ENCODE measurements at regions not wholly inside any gene's neighbourhood (a gene's known extent, or its start where the extent isn't known, plus 50 kb on each side); places are given as distances from the start of the nearest gene placed in this dataset.

DNA sequence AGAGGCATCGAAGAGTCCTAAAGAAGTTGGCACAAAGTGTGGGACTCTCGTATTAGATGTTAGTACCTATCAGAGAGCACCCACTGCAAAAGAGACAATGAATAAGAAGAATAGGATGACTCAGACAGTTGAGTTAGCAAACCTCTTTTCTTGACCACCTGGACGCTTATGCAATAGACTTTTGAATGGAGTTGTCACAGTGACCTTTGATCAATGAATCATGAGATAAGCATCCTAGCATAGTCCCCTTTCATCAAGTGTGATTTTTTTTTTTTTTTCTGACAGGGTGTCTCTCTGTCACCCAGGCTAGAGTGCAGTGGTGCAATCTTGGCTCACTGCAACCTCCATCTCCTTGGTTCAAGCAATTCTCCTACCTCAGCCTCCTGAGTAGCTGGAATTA lies 1417.9 kb upstream of the GOT2 start:
- intact Hi-C loops (cut with micrococcal nuclease) = no loop called here
- ChIA-PET CTCF (no interaction called here), POLR2A (no interaction called here)
- Mint-ChIP-seq H3K27me3 (no peaks in the 10 kb centered on the region), H3K36me3 (ENCODE audit: low read depth) (no peaks in the 10 kb centered on the region), H3K4me3 (no peak overlapping the region), H3K4me1 (no peaks in the 10 kb centered on the region), H3K27ac (no peak overlapping the region), H3K9me3 (peaks cover 12% of the 10 kb centered on the region)
- no peak for TF ChIP-seq CTCF (IDR thresholded peaks at IDR 0.05)
- DNase-seq (no peak), ATAC-seq (ENCODE audit: low read depth) (no peak)

- no peak for ATAC-seq (ENCODE audit: low read depth)
- DNase-seq = no peak
- no peaks in the 10 kb centered on the region for H3K4me1 Mint-ChIP-seq
- POLR2A ChIA-PET = no interaction called here
- TF ChIP-seq CTCF (IDR thresholded peaks at IDR 0.05) = no peak
- intact Hi-C loops (cut with micrococcal nuclease) = no loop called here
- no peaks in the 10 kb centered on the region for H3K36me3 Mint-ChIP-seq (ENCODE audit: low read depth)
- H3K9me3 Mint-ChIP-seq = peaks cover 9% of the 10 kb centered on the region
- no peaks in the 10 kb centered on the region for H3K27me3 Mint-ChIP-seq
- CTCF ChIA-PET = no interaction called here
- H3K4me3 Mint-ChIP-seq = no peak overlapping the region
- no peak overlapping the region for H3K27ac Mint-ChIP-seq
Measured at GRCh38 chr16:60150907-60151306, 1416.8 kb upstream of the GOT2 start.

DNA sequence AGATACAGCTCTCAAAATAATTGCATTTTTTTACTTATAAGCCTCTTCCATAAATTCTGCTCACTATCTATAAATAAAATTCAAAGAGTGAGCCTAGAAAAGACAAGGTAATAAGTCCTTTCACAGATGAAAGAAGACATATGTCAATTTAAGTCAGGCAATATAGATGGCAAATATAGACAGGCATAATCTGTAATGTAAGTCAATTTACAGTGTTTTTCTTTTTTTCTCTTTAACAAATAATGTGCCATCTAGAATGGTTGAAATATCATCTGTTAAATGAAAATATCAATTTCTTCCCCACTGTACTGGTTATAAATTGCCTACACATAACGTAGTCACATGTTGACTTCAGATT lies 1409.2 kb upstream of the GOT2 start:
- ATAC-seq (ENCODE audit: low read depth) (no peak), DNase-seq (no peak)
- H3K4me1 Mint-ChIP-seq = no peaks in the 10 kb centered on the region
- CTCF ChIA-PET = no interaction called here
- H3K27ac Mint-ChIP-seq = no peak overlapping the region
- H3K9me3 Mint-ChIP-seq = peaks cover 12% of the 10 kb centered on the region
- intact Hi-C loops (cut with micrococcal nuclease) = no loop called here
- no peaks in the 10 kb centered on the region for H3K36me3 Mint-ChIP-seq (ENCODE audit: low read depth)
- no peak for TF ChIP-seq CTCF (IDR thresholded peaks at IDR 0.05)
- POLR2A ChIA-PET = no interaction called here
- no peaks in the 10 kb centered on the region for H3K27me3 Mint-ChIP-seq
- no peak overlapping the region for H3K4me3 Mint-ChIP-seq

- no peak for TF ChIP-seq CTCF (IDR thresholded peaks at IDR 0.05)
- no peak overlapping the region for H3K4me3 Mint-ChIP-seq
- H3K27me3 Mint-ChIP-seq = no peaks in the 10 kb centered on the region
- CTCF ChIA-PET = no interaction called here
- peaks cover 10% of the 10 kb centered on the region for H3K9me3 Mint-ChIP-seq
- intact Hi-C loops (cut with micrococcal nuclease) = no loop called here
- H3K36me3 Mint-ChIP-seq (ENCODE audit: low read depth) = no peaks in the 10 kb centered on the region
- DNase-seq (no peak), ATAC-seq (ENCODE audit: low read depth) (no peak)
- H3K27ac Mint-ChIP-seq = no peak overlapping the region
- POLR2A ChIA-PET = no interaction called here
- H3K4me1 Mint-ChIP-seq = no peaks in the 10 kb centered on the region
Measured at GRCh38 chr16:60142619-60143347, 1408.7 kb upstream of the GOT2 start.

- Mint-ChIP-seq H3K9me3 (peaks cover 16% of the 10 kb centered on the region), H3K36me3 (ENCODE audit: low read depth) (no peaks in the 10 kb centered on the region), H3K4me1 (no peaks in the 10 kb centered on the region), H3K27me3 (no peaks in the 10 kb centered on the region), H3K27ac (no peak overlapping the region), H3K4me3 (no peak overlapping the region)
- ATAC-seq (ENCODE audit: low read depth) = no peak
- CTCF ChIA-PET = no interaction called here
- TF ChIP-seq CTCF (IDR thresholded peaks at IDR 0.05) = no peak
- no peak for DNase-seq
- intact Hi-C loops (cut with micrococcal nuclease) = no loop called here
- POLR2A ChIA-PET = no interaction called here
Measured at GRCh38 chr16:60137891-60138290, 1403.8 kb upstream of the GOT2 start.
